ENCODE measurements at regions not wholly inside any gene's neighbourhood (a gene's known extent, or its start where the extent isn't known, plus 50 kb on each side); places are given as distances from the start of the nearest gene placed in this dataset.

GRCh38 chr6:96467814-96468213 is 53.8 kb upstream of the UFL1 start:
- TF ChIP-seq CTCF (IDR thresholded peaks at IDR 0.05; ENCODE audit: insufficient read depth, low read depth, low read length): no peak
- no peak for TF ChIP-seq EZH2 (IDR thresholded peaks at IDR 0.05; ENCODE audit: insufficient read depth, low read length)

All from astrocyte (in vitro differentiated cells and primary cell).